BE2C (cell line): ENCODE measurements at regions not wholly inside any gene's neighbourhood (a gene's known extent, or its start where the extent isn't known, plus 50 kb on each side); places are given as distances from the start of the nearest gene placed in this dataset.

Source experiments
- DNase-seq: peaks from one replicate; pipeline ENCODE4 v3.0.0-alpha.2; 2020
- H3K27me3 ChIP-seq: fragments of 250-450 bp; sonication (Bioruptor Pico); 2 replicates; pipeline ENCODE4 v1.5.1; 2020; ENCODE audit warnings: mild to moderate bottlenecking
- H3K36me3 ChIP-seq: fragments of 250-450 bp; sonication (Bioruptor Pico); 2 replicates; pipeline ENCODE4 v1.5.1; 2020; ENCODE audit warnings: mild to moderate bottlenecking
- H3K4me1 ChIP-seq: fragments of 250-450 bp; sonication (Bioruptor Pico); 2 replicates; pipeline ENCODE4 v1.5.1; 2020
- H3K4me3 ChIP-seq: 2 replicates; pipeline ENCODE4 v1.5.1; 2011; ENCODE audit warnings: low read depth, low read length
- H3K9me3 ChIP-seq: fragments of 250-450 bp; sonication (Bioruptor Pico); 2 replicates; pipeline ENCODE4 v1.5.1; 2020
- TF ChIP-seq, protein P1 (sequence below): IDR thresholded peaks from 2 replicates; pipeline ENCODE4 v1.5.1; 2012; ENCODE audit warnings: mild to moderate bottlenecking, low read depth, low read length

DNA sequence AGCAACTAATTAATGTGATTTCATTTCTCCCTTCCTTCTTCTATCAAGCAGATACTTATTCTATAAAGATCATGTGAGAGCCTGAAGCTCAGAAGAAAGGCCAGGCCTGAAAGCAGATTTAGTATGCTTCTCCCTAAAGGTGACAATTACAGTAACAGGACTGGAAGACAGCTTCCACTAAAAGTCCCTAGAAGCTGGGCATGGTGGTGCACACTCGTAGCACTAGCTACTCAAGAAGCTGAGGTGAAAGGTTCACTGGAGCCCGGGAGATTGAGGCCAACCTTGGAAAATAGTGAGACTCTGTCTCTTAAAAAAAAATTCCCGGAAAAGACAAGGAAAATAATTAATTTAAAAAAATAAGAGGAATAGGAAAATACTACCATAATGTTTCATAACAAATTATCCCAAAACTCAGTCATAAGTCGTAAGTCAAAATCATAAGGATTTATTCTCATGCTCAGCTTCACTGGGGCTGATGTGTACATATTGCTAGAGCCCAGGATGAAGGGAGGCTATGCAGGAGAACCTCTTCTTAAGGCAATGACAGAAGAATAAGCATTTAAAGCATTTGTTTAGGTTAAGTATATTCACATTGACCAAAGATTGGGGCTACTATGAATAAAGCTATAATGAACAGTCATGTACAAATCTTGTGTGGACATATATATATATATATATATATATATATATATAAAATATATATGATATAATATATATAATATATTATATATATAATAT lies 210.8 kb upstream of the SMARCA2 start:
- TF ChIP-seq, protein P1, sequence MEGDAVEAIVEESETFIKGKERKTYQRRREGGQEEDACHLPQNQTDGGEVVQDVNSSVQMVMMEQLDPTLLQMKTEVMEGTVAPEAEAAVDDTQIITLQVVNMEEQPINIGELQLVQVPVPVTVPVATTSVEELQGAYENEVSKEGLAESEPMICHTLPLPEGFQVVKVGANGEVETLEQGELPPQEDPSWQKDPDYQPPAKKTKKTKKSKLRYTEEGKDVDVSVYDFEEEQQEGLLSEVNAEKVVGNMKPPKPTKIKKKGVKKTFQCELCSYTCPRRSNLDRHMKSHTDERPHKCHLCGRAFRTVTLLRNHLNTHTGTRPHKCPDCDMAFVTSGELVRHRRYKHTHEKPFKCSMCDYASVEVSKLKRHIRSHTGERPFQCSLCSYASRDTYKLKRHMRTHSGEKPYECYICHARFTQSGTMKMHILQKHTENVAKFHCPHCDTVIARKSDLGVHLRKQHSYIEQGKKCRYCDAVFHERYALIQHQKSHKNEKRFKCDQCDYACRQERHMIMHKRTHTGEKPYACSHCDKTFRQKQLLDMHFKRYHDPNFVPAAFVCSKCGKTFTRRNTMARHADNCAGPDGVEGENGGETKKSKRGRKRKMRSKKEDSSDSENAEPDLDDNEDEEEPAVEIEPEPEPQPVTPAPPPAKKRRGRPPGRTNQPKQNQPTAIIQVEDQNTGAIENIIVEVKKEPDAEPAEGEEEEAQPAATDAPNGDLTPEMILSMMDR = no peak
- Histone ChIP-seq H3K36me3 (no peaks in the 10 kb centered on the region), H3K9me3 (no peaks in the 10 kb centered on the region), H3K4me1 (no peaks in the 10 kb centered on the region), H3K4me3 (no peak overlapping the region), H3K27me3 (no peaks in the 10 kb centered on the region)
- no peak for DNase-seq

DNA sequence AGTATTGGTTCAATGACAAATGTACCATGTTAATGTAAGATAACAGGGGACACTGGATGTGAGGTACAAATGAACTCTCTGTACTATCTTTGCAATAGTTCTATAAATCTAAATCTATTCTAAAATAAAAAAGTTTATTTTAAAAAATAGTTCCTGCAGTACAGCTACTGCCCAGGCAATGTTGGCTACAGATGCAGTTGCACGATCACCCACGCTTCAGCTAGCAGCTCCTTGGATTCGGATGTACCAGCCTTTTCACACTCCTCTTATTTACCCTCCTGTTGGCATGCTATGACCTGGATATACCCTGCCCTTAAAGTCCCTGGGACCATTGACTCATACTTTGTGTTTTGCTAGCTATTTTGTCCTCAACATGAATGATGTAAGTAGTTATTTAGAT lies 185.4 kb upstream of the SMARCA2 start:
- no peak for DNase-seq
- Histone ChIP-seq H3K27me3 (no peaks in the 10 kb centered on the region), H3K4me3 (no peak overlapping the region), H3K9me3 (no peaks in the 10 kb centered on the region), H3K36me3 (no peaks in the 10 kb centered on the region), H3K4me1 (no peaks in the 10 kb centered on the region)
- TF ChIP-seq, protein P1 = no peak

DNA sequence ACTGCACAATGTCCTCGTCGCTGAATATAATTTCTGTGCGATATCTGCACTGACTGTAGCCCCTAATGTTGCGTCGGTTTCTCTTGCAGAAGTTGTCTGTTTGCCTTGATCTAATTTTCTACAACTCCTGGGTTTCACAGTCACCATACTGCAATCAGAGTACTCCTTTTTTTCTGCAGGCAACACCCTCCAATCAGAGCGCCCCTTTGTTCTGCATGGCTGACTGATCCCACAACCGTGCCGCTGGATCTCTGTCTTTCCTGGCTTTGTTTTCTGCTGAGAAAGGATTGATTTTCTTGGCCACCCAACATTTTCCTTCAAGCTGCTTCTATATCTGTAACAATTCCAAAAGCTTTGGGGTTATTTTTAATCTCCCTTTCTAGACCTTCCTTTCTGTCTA lies 182.2 kb upstream of the SMARCA2 start:
- Histone ChIP-seq H3K4me3 (no peak overlapping the region), H3K36me3 (no peaks in the 10 kb centered on the region), H3K9me3 (no peaks in the 10 kb centered on the region), H3K4me1 (no peaks in the 10 kb centered on the region), H3K27me3 (no peaks in the 10 kb centered on the region)
- TF ChIP-seq, protein P1 = no peak
- DNase-seq = no peak

DNA sequence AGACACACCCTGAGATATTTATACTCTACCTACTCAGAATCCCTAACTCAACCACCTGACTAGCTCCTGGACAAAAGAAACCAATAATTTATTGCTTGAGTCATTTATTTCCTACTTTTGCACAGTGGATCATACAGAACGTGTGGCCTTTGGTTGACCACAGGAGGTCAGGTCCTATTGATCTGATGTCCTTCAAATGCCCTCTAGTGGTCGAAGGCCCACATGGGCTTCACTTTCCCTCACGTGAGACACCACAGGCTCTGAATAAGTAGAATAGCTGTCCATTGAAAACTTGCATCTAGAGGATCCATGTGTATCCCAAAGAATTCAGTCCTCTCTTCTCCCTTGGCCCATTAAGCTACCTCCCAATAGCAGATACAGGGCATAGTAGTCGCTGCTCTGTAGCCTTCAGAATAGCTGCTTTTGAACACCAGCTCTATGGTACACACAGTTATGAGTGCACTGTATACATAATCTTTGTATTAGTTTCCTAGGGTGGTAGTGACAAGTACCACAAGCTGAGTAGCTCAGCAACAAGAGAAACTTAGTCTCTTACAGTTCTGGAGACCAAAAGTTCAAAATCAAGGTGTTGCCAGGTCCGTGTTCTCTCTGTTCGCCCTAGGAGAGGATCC lies 177.6 kb upstream of the SMARCA2 start:
- no peak overlapping the region for H3K4me3 ChIP-seq
- H3K4me1 ChIP-seq = no peaks in the 10 kb centered on the region
- H3K36me3 ChIP-seq = no peaks in the 10 kb centered on the region
- no peak for DNase-seq
- TF ChIP-seq, protein P1 = peak; percentile 32
- no peaks in the 10 kb centered on the region for H3K27me3 ChIP-seq
- H3K9me3 ChIP-seq = no peaks in the 10 kb centered on the region

DNA sequence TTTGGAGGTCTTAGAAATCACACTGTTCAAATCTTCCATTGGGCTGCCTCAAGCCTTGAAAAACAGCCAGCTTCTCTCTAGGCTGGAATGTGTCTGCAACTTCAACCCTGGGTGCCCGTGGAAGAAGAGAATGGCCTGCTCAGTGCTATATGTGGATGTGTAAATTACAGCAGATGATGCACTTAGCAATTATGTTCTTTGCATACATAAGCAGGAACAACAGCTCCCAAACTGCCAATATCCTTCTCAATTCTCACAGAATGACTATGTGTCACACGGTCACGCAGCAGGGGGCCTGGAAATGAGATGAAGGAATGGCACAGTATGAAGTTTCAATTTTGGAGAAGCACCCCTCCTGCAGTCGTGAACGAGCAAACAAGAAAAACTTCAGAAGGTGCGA lies 175.2 kb upstream of the SMARCA2 start:
- DNase-seq = no peak
- Histone ChIP-seq H3K9me3 (no peaks in the 10 kb centered on the region), H3K36me3 (no peaks in the 10 kb centered on the region), H3K4me3 (no peak overlapping the region), H3K27me3 (no peaks in the 10 kb centered on the region), H3K4me1 (no peaks in the 10 kb centered on the region)
- TF ChIP-seq, protein P1 = no peak

DNA sequence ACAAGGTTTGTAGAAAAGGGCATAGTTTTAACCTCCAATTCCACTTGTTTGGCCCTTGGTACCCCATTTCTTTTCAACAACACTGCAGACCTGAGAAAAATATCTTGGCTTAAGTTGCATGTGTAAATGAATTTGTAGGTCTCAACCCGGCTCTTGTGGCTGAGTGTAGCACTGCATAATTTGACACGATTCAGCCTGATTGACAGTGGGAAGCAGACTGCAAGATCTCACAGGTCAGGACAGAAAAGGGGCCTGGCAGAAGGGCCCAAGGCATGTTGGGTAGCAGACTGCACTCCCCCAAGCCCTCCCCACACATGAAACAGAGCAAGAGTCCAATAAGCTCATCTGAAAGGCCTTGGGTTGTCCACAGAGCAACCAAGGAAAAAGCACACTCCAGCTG lies 169.7 kb upstream of the SMARCA2 start:
- Histone ChIP-seq H3K27me3 (no peaks in the 10 kb centered on the region), H3K36me3 (no peaks in the 10 kb centered on the region), H3K4me3 (no peak overlapping the region), H3K9me3 (no peaks in the 10 kb centered on the region), H3K4me1 (no peaks in the 10 kb centered on the region)
- DNase-seq = no peak
- TF ChIP-seq, protein P1 = no peak
